ENCODE measurements at regions not wholly inside any gene's neighbourhood (a gene's known extent, or its start where the extent isn't known, plus 50 kb on each side); places are given as distances from the start of the nearest gene placed in this dataset.

DNA sequence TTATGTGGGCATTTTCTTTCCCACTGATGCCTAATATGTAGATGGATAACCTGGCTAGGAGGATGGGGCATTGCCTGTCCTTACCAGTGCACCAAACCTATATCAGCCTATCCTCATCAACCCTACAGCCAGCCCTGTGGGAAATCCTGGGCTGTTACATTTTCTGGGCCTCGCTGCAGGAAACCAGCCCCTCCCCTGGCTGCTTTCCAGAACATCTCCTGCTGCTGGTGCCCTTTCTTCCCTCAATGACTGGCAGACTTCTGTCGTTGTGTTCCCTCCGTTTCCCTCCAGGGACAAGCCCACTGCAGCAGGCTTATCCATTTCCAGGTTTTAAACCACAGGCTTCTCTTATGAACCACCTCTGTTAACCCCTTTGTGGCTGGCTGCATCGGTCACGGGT is 486.1 kb upstream of the COBL start:
- TF ChIP-seq CTCF (IDR thresholded peaks at IDR 0.05), result no peak
- TF ChIP-seq EP300 (IDR thresholded peaks at IDR 0.05), result no peak
